ENCODE measurements at regions not wholly inside any gene's neighbourhood (a gene's known extent, or its start where the extent isn't known, plus 50 kb on each side); places are given as distances from the start of the nearest gene placed in this dataset.
"Not testable (repeated sequence)": the region's sequence is repeated elsewhere in the genome, so short reads cannot be mapped to it uniquely, and the experiment has no call there.

DNA sequence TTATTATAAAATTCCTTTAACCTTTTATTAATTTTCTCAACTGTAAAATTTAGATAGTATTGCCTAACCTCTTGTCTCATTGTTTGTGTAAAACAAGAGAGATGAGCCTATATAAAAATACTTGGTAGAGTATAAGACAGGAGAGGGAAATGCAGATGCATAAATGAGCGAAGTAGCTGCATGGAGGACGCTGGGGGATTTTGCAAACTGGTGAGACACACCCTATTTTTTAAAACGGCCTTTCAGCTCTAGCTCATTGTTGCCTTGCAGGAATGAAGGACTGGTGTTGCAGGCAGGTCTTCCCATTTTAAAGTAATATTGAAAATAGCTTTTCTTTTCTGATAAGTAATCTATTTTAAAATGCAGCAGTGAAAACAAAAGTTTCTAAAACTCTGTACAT, 435.3 kb upstream of the HNRNPA3 start:
- Mint-ChIP-seq H3K4me1 (peaks cover 4% of the 10 kb centered on the region), H3K27ac (no peak overlapping the region), H3K36me3 (ENCODE audit: low read depth) (no peaks in the 10 kb centered on the region), H3K27me3 (no peaks in the 10 kb centered on the region), H3K4me3 (no peak overlapping the region), H3K9me3 (peaks cover 18% of the 10 kb centered on the region)
- intact Hi-C loops (cut with micrococcal nuclease), result no loop called here
- no peak for DNase-seq

DNA sequence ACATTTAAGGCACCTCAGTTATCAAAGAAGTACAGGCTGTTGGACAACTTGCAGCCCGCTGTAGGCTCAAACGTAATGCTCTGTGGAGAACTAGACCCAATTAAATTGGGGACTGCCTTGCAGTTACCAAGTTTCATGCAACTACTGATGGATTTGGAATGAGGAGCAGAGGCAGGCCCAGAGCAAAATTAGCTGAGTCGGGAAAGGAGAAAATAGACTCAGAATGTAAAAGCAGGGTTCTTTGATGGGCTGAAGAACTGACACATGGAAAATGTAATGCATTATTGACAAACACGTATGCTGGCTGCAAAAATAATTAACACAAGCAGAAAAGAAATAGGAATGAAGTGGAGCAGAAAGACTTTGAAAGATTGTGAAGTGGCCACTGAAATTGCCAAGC, 432.7 kb upstream of the HNRNPA3 start:
- Mint-ChIP-seq H3K4me1 (peaks cover 4% of the 10 kb centered on the region), H3K27ac (no peak overlapping the region), H3K36me3 (ENCODE audit: low read depth) (no peaks in the 10 kb centered on the region), H3K9me3 (peaks cover 7% of the 10 kb centered on the region), H3K27me3 (no peaks in the 10 kb centered on the region), H3K4me3 (no peak overlapping the region)
- intact Hi-C loops (cut with micrococcal nuclease), result no loop called here
- DNase-seq, result no peak

DNA sequence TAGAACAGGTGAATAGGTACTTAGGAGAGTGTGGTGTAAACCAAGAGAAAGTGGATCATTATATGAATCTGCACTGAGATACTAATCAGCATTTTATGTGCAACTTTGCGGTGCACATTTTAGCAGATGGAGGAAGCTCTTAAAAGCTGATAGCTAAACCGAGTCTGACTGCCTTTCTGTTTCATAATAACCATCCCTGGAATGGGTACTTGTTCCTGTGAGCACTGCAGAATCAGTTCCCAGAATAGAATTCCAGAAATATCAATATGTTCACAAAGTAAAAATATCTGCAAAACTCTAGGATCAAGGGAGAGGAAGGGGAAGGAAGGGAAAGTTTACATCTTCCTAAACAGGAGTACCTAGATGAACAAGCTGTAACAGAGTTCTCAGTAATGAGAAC, 432.2 kb upstream of the HNRNPA3 start:
- peaks cover 5% of the 10 kb centered on the region for H3K9me3 Mint-ChIP-seq
- intact Hi-C loops (cut with micrococcal nuclease), result no loop called here
- H3K4me1 Mint-ChIP-seq, result peaks cover 4% of the 10 kb centered on the region
- H3K36me3 Mint-ChIP-seq (ENCODE audit: low read depth), result no peaks in the 10 kb centered on the region
- DNase-seq, result no peak
- H3K27me3 Mint-ChIP-seq, result no peaks in the 10 kb centered on the region
- no peak overlapping the region for H3K4me3 Mint-ChIP-seq
- H3K27ac Mint-ChIP-seq, result no peak overlapping the region

DNA sequence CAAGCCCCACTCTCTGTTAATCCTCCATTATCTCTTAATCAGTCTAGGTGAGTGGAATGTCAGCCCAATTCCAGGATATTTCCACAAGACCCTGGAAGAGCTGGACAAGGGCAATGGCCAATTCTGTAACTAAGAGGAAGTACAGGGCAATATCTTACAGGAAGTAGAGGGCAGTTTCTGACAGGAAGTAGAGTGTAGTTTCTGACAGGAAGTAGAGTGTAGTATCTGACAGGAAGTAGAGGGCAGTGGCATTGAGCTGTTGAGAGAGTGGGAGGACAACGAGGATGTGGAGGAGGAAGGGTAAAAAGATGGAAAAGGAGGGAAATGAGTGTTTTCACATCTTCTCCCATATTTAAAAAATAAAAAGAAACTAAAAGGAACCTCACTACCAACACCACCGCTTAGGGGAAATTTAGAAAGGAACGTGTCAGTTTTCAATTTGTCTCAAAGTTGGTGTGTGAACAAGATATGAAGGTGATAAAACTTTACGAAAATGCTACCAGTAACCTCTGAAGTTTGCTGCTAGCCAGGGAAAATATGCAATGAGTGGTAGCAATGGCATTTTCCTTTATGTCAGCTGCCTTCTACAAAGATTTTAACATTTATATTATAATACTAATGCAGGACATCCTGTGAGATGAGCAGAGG, 430.9 kb upstream of the HNRNPA3 start:
- Mint-ChIP-seq H3K27me3 (no peaks in the 10 kb centered on the region), H3K9me3 (peaks cover 5% of the 10 kb centered on the region), H3K36me3 (ENCODE audit: low read depth) (no peaks in the 10 kb centered on the region), H3K27ac (no peak overlapping the region), H3K4me3 (no peak overlapping the region), H3K4me1 (peaks cover 4% of the 10 kb centered on the region)
- no peak for DNase-seq
- intact Hi-C loops (cut with micrococcal nuclease), result no loop called here

DNA sequence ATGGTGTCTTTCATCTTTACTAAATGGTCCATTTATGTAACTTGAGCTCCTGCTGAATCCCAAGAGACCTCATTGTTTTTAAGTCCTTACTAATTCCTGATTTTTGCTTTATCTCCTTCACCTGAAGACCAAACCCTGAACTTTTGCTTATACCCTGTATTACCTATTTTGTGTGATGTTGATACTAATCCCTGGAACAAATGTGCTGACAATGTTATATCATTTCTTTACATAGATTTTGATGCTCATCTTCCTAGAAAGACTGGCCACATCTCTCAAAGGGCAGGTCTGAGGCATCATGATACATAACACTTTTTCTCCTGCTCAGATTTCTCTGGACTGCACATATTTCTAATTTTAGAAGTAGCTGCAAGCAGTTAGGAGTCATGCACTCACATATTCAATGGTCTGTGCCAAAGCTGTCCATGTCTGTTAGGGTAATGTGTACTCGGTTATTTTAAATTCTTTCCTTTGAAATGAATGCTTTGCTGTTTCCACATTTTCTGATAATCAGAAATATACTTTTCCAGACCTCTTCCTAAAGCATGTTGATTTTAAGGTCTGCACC, 427.9 kb upstream of the HNRNPA3 start:
- peaks cover 5% of the 10 kb centered on the region for H3K9me3 Mint-ChIP-seq
- intact Hi-C loops (cut with micrococcal nuclease), result no loop called here
- H3K4me3 Mint-ChIP-seq, result no peak overlapping the region
- H3K27ac Mint-ChIP-seq, result no peak overlapping the region
- H3K27me3 Mint-ChIP-seq, result no peaks in the 10 kb centered on the region
- DNase-seq, result no peak
- no peaks in the 10 kb centered on the region for H3K36me3 Mint-ChIP-seq (ENCODE audit: low read depth)
- peaks cover 4% of the 10 kb centered on the region for H3K4me1 Mint-ChIP-seq

DNA sequence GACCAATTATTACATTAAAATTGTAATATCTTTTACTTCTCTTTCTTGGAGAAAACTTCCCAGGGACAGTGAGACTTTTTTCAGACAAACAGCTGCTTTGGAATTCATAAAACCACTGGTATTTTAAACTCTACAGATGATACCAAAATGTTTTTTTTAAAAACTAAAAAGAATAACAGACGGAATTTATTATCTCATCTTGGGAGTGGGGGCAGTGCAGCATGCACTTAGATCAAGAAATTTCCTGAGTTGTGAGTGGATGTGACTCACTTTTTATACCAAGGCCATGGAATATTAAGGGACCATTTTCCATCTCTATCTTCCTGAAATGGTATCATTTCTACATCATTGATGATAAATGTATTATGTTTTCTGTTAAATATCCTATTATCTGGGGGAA, 422.8 kb upstream of the HNRNPA3 start:
- H3K27me3 Mint-ChIP-seq, result peaks cover 11% of the 10 kb centered on the region
- DNase-seq, result no peak

DNA sequence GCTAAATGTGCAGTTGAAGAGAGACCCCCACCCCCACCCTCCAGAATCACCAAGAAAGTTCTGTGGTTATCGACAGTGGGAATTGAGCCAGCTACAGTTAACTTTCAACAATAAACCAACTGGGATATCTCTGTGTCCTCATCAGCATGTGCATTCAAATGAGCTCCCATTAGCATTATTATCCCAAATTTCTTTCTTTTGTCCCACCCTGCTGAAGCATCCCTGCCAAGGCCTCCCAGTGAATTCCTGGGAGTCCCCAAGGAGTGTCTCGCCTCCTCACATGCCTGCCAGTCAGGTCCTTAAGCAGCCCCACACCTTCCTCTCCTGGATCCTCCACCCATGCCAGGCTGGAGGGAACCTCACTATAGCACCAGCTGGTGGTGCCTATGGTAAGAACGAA, 422.1 kb upstream of the HNRNPA3 start:
- no peaks in the 10 kb centered on the region for H3K36me3 Mint-ChIP-seq (ENCODE audit: low read depth)
- no peak for DNase-seq
- H3K4me3 Mint-ChIP-seq, result no peak overlapping the region
- no peaks in the 10 kb centered on the region for H3K4me1 Mint-ChIP-seq
- intact Hi-C loops (cut with micrococcal nuclease), result no loop called here
- no peak overlapping the region for H3K27ac Mint-ChIP-seq
- H3K27me3 Mint-ChIP-seq, result peaks cover 14% of the 10 kb centered on the region
- H3K9me3 Mint-ChIP-seq, result no peaks in the 10 kb centered on the region

More for the DNA sequence above, 422.8 kb upstream of the HNRNPA3 start:
- H3K4me1 Mint-ChIP-seq, result no peaks in the 10 kb centered on the region
- intact Hi-C loops (cut with micrococcal nuclease), result no loop called here
- no peaks in the 10 kb centered on the region for H3K9me3 Mint-ChIP-seq
- no peaks in the 10 kb centered on the region for H3K36me3 Mint-ChIP-seq (ENCODE audit: low read depth)
- no peak overlapping the region for H3K4me3 Mint-ChIP-seq
- no peak overlapping the region for H3K27ac Mint-ChIP-seq

DNA sequence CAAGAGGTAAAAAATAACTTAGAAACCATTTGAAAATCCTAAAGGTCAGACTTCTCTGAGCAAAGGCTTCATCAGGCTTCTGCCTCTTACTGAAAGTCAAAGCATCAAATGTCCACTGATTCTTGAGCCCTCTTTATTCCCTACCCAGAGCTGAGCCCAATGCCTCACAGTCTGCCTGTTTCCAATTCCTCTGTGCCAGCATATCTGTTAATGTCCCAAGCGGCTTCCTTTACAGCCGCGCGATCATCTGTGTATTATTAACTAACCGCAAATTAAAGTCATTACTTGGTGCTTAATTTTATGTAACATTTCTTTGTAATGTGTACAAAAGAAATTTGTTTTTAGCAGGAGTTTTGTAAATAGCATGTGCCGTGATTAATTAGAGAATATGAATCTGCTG, 418.8 kb upstream of the HNRNPA3 start:
- H3K4me1 Mint-ChIP-seq, result no peaks in the 10 kb centered on the region
- no peak overlapping the region for H3K4me3 Mint-ChIP-seq
- intact Hi-C loops (cut with micrococcal nuclease), result no loop called here
- H3K9me3 Mint-ChIP-seq, result no peaks in the 10 kb centered on the region
- DNase-seq, result no peak
- H3K36me3 Mint-ChIP-seq (ENCODE audit: low read depth), result no peaks in the 10 kb centered on the region
- peaks cover 14% of the 10 kb centered on the region for H3K27me3 Mint-ChIP-seq
- H3K27ac Mint-ChIP-seq, result no peak overlapping the region

DNA sequence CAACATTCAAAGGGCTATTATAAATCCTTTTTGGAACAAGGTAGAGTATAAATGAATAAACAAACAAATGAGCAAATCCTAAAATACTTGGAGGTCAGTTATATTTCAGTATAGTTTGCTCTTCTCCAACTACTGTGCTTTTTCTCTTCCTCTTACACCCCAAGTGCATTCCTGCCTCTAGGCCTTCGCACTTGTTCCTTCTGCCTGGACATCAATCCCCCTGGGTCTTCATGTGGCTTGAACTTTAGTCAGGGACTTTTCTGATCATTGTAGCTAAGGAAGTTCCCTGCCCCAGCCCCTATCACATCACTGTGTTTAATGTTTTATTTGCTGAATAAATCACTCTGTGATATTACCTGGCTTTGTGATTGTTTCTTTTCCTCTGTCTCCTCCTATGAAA, 418.2 kb upstream of the HNRNPA3 start:
- no peak for DNase-seq
- Mint-ChIP-seq H3K27ac (no peak overlapping the region), H3K4me3 (no peak overlapping the region), H3K4me1 (no peaks in the 10 kb centered on the region), H3K9me3 (no peaks in the 10 kb centered on the region), H3K36me3 (ENCODE audit: low read depth) (no peaks in the 10 kb centered on the region), H3K27me3 (peaks cover 14% of the 10 kb centered on the region)
- intact Hi-C loops (cut with micrococcal nuclease), result no loop called here

DNA sequence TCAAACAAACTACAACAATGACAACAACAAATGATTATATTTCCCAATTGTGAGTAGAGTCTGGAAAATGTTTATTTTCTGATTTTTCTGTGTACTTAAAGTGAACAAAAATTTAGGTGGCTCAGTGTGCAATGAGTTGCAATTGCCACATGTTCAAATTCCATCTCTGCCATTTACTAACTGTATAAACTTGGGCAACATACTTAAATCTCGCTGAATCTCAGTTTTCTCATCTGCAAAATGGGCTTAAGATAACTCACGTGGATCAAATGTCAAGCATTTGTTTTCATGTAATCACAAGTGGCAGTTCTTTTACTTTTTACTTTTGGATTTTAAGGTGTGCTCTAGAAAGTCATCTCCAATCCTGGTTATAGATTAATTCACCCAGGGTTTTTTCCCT, 416.8 kb upstream of the HNRNPA3 start:
- Mint-ChIP-seq H3K27me3 (peaks cover 9% of the 10 kb centered on the region), H3K27ac (no peak overlapping the region), H3K36me3 (ENCODE audit: low read depth) (no peaks in the 10 kb centered on the region), H3K4me1 (no peaks in the 10 kb centered on the region), H3K9me3 (no peaks in the 10 kb centered on the region), H3K4me3 (no peak overlapping the region)
- no peak for DNase-seq
- intact Hi-C loops (cut with micrococcal nuclease), result no loop called here

DNA sequence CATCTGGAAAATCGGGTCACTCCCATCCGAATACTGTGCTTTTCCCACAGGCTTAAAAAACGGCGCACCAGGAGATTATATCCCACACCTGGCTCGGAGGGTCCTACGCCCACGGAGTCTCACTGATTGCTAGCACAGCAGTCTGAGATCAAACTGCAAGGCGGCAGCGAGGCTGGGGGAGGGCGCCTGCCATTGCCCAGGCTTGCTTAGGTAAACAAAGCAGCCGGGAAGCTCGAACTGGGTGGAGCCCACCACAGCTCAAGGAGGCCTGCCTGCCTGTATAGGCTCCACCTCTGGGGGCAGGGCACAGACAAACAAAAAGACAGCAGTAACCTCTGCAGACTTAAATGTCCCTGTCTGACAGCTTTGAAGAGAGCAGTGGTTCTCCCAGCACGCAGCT, 415.9 kb upstream of the HNRNPA3 start:
- DNase-seq; intact Hi-C loops (cut with micrococcal nuclease); H3K4me1 Mint-ChIP-seq; H3K27me3 Mint-ChIP-seq; H3K4me3 Mint-ChIP-seq; H3K27ac Mint-ChIP-seq; H3K36me3 Mint-ChIP-seq (ENCODE audit: low read depth); H3K9me3 Mint-ChIP-seq: not testable (repeated sequence)

DNA sequence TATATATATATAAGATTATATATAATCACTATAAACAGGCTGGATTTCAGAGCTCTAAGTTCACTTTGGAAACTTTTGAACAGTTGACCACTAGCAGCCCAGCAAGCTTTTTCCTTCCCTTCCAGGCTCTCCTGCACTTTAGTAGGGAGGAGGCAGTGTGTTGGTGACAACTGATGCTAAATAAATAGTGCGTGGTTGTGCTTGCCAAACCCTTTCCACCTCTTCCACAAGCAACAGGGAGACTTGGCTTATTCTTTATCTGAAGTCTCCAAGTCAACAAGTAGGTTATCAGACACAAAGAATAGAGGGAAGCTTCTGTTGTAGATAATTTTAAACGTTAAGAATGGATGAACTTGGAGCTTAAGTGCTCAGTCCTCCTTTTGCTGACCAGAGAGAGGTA, 408.2 kb upstream of the HNRNPA3 start:
- Mint-ChIP-seq H3K36me3 (ENCODE audit: low read depth) (no peaks in the 10 kb centered on the region), H3K9me3 (no peaks in the 10 kb centered on the region), H3K4me3 (no peak overlapping the region), H3K4me1 (no peaks in the 10 kb centered on the region), H3K27me3 (peaks cover 5% of the 10 kb centered on the region), H3K27ac (no peak overlapping the region)
- intact Hi-C loops (cut with micrococcal nuclease), result no loop called here
- no peak for DNase-seq

DNA sequence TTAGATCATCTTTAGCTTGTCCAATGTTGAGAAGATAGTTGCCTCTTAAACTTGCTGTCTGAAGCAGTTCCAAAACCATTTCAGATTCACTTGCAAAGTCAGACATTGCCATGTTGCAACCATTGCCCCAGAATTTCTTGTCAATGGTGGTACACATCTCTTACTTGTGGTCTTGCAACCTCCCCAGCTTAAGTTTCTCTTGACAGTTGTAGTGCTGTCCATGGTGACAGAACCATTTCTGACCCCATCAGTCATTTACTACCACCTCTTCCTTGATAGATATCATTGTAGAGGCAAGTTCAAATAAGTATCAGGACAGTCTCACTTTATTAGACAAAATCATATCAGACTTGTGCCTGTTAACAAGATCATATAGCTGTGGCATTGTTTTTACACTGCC, 407.2 kb upstream of the HNRNPA3 start:
- intact Hi-C loops (cut with micrococcal nuclease), result no loop called here
- no peak overlapping the region for H3K4me3 Mint-ChIP-seq
- peaks cover 5% of the 10 kb centered on the region for H3K27me3 Mint-ChIP-seq
- DNase-seq, result no peak
- no peaks in the 10 kb centered on the region for H3K4me1 Mint-ChIP-seq
- no peak overlapping the region for H3K27ac Mint-ChIP-seq
- H3K36me3 Mint-ChIP-seq (ENCODE audit: low read depth), result no peaks in the 10 kb centered on the region
- H3K9me3 Mint-ChIP-seq, result no peaks in the 10 kb centered on the region

DNA sequence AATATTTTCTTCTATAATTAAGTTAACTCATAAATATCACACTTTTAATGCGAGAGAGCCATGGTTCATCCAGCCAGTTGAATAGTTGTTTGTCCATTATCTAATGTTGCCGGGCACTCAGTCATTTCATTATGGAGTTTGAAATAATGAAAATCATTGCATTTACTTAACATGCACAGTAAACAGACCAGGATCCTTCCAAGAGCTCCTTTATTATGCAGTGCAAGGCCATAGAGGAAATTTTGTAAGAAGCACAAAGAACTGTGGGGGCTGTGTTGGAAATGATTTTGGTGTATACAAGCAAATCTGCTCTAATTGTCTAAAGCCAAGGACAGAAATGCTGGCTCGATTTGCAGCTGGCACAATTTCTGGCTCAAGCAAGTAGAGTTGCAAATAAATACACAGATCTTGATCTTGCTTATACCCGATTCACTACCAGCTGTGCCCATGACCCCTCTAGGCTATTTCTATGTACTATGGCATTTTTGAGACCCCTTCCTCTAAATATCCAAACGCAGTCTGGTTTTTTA, 400.3 kb upstream of the HNRNPA3 start:
- peaks cover 5% of the 10 kb centered on the region for H3K27me3 Mint-ChIP-seq
- no peaks in the 10 kb centered on the region for H3K9me3 Mint-ChIP-seq
- no peak overlapping the region for H3K4me3 Mint-ChIP-seq
- no peak overlapping the region for H3K27ac Mint-ChIP-seq
- intact Hi-C loops (cut with micrococcal nuclease), result loop anchor here (10.0 kb wide), 2 partner anchors 158 to 668 kb away; no protein-coding TSS in a partner anchor
- H3K36me3 Mint-ChIP-seq (ENCODE audit: low read depth), result no peaks in the 10 kb centered on the region
- DNase-seq, result no peak
- peaks cover 8% of the 10 kb centered on the region for H3K4me1 Mint-ChIP-seq

DNA sequence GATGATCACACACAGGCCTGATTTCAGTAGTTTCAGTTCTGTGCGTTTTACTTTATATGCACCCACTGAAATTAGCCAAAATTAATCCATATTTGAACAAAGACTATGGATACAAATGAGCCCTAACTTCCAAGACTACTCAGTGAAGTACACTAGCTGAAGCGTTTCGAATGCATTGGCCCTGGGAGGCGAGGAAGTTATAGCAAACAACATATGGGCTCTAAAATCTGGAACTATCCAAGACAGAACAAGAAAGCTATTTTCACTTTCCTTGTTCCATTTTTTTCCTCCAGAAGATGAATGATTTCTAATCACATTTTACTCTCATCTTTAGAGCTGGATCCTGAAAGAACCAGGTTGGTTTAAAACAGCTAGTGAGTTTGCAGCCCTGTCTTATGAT, 399.4 kb upstream of the HNRNPA3 start:
- intact Hi-C loops (cut with micrococcal nuclease), result loop anchor here (10.0 kb wide), 2 partner anchors 158 to 668 kb away; no protein-coding TSS in a partner anchor
- DNase-seq, result no peak
- H3K4me3 Mint-ChIP-seq, result no peak overlapping the region
- H3K27me3 Mint-ChIP-seq, result peaks cover 3% of the 10 kb centered on the region
- no peak overlapping the region for H3K27ac Mint-ChIP-seq
- H3K4me1 Mint-ChIP-seq, result peaks cover 8% of the 10 kb centered on the region
- no peaks in the 10 kb centered on the region for H3K9me3 Mint-ChIP-seq
- H3K36me3 Mint-ChIP-seq (ENCODE audit: low read depth), result no peaks in the 10 kb centered on the region

Measured in activated CD4-positive, alpha-beta T cell treated with anti-CD3 and anti-CD28 coated beads, Interleukin-2, amount 10 ng/mL, durations not matched to agents 24 days and 14 days (primary cell).